Upper lobe of left lung (tissue), 4 donors: ENCODE measurements at regions not wholly inside any gene's neighbourhood (a gene's known extent, or its start where the extent isn't known, plus 50 kb on each side); places are given as distances from the start of the nearest gene placed in this dataset.

Experiments used
- CTCF ChIP-seq, 6 experiments: fragments of 450-650 bp in 4 of 6; fragments of 200-600 bp in 2 of 6; sonication (generic) in 2 of 6; IDR thresholded peaks; one replicate each; pipeline ENCODE4 v1.5.1; 2016 to 2019; ENCODE audit warnings: antibody characterized with exemption in 6 of 6
- EP300 ChIP-seq, 4 donors: sonication (generic); formaldehyde crosslinking; IDR thresholded peaks; one replicate each; pipeline ENCODE4 v1.5.1; 2017; ENCODE audit warnings: antibody characterized with exemption in 4 of 4, control low read depth in 2 of 4
- POLR2A ChIP-seq, 4 donors: fragments of 450-650 bp; IDR thresholded peaks; one replicate each; pipeline ENCODE4 v1.5.1; 2016 to 2017; ENCODE audit warnings: antibody characterized with exemption in 4 of 4, mild to moderate bottlenecking in 2 of 4
- POLR2AphosphoS5 ChIP-seq, 2 donors: sonication (generic); formaldehyde crosslinking; IDR thresholded peaks; one replicate each; pipeline ENCODE4 v1.5.1; 2017; ENCODE audit warnings: antibody characterized with exemption in 2 of 2

- no peak for TF ChIP-seq POLR2AphosphoS5 (IDR thresholded peaks at IDR 0.05)
- no peak for TF ChIP-seq POLR2A (IDR thresholded peaks at IDR 0.05)
- no peak for TF ChIP-seq CTCF (IDR thresholded peaks at IDR 0.05)
- TF ChIP-seq EP300 (IDR thresholded peaks at IDR 0.05), result no peak
These were observed 348.9 kb downstream of the NKX6-1 start for GRCh38 chr4:84150177-84150576.
